Neural cell (in vitro differentiated cells): ENCODE measurements at regions not wholly inside any gene's neighbourhood (a gene's known extent, or its start where the extent isn't known, plus 50 kb on each side); places are given as distances from the start of the nearest gene placed in this dataset.

Experiments
- H2AFZ ChIP-seq: fragments of 200-600, 300-800 bp; sonication (generic), shearing (Covaris generic); 2 replicates; pipeline ENCODE4 v1.6.0; 2014; ENCODE audit warnings: low read depth, mild to moderate bottlenecking, antibody characterized with exemption, low read length, moderate library complexity
- H3F3A ChIP-seq: fragments of 200-600 bp; shearing (Covaris generic); 2 replicates; pipeline ENCODE4 v1.6.1; 2016; ENCODE audit warnings: mild to moderate bottlenecking, moderate library complexity, mixed read lengths, antibody characterized with exemption, low read length; ENCODE audit not compliant: insufficient read depth, poor library complexity, severe bottlenecking
- H3K27ac ChIP-seq: fragments of 200-600, 300-800 bp; sonication (generic), shearing (Covaris generic); 2 replicates; pipeline ENCODE4 v1.5.1; 2014; ENCODE audit warnings: mild to moderate bottlenecking, low read length, moderate library complexity
- H3K27me3 ChIP-seq: fragments of 300-800, 200-600 bp; sonication (generic), shearing (Covaris generic); 2 replicates; pipeline ENCODE4 v1.6.0; 2014; ENCODE audit warnings: mild to moderate bottlenecking, low read depth, low read length, moderate library complexity; ENCODE audit not compliant: insufficient read depth
- H3K36me3 ChIP-seq: fragments of 300-800, 200-600 bp; sonication (generic), shearing (Covaris generic); 2 replicates; pipeline ENCODE4 v1.5.1; 2014; ENCODE audit warnings: mild to moderate bottlenecking, antibody characterized with exemption, low read length, moderate library complexity; ENCODE audit not compliant: insufficient read depth
- H3K4me2 ChIP-seq: fragments of 300-800, 200-600 bp; sonication (generic), shearing (Covaris generic); 2 replicates; pipeline ENCODE4 v1.6.0; 2014; ENCODE audit warnings: mild to moderate bottlenecking, low read length
- H3K4me3 ChIP-seq: fragments of 300-800, 200-600 bp; sonication (generic), shearing (Covaris generic); 2 replicates; pipeline ENCODE4 v1.5.1; 2014; ENCODE audit warnings: mild to moderate bottlenecking, low read length, moderate library complexity
- H3K79me2 ChIP-seq: fragments of 200-600 bp; shearing (Covaris generic); replicated peaks from 2 replicates; pipeline ENCODE4 v1.6.0; 2014; ENCODE audit warnings: mild to moderate bottlenecking, low read length, moderate library complexity; ENCODE audit not compliant: insufficient read depth
- H3K9ac ChIP-seq: fragments of 300-800, 200-600 bp; sonication (generic), shearing (Covaris generic); 2 replicates; pipeline ENCODE4 v1.6.1; 2016; ENCODE audit warnings: mild to moderate bottlenecking, low read length, mixed read lengths
- H3K9me2 ChIP-seq: fragments of 200-600 bp; shearing (Covaris generic); 2 replicates; pipeline ENCODE4 v1.6.1; 2016; ENCODE audit warnings: mild to moderate bottlenecking, low read length, mixed read lengths; ENCODE audit not compliant: insufficient read depth
- H3K9me3 ChIP-seq: fragments of 200-600, 300-800 bp; sonication (generic), shearing (Covaris generic); 2 replicates; pipeline ENCODE4 v1.6.1; 2016; ENCODE audit warnings: mild to moderate bottlenecking, mixed run types, low read length, moderate library complexity, mixed read lengths
- H4K20me1 ChIP-seq: fragments of 200-600 bp; shearing (Covaris generic); 2 replicates; pipeline ENCODE4 v1.6.1; 2016; ENCODE audit warnings: mild to moderate bottlenecking, mixed run types; ENCODE audit not compliant: insufficient read depth
- EP300 ChIP-seq: fragments of 450-650 bp; conservative IDR thresholded peaks from 2 replicates; pipeline ENCODE4 v1.6.1; 2014; ENCODE audit warnings: antibody characterized with exemption, mild to moderate bottlenecking, moderate library complexity; ENCODE audit not compliant: poor library complexity, severe bottlenecking
- EZH2 ChIP-seq: fragments of 200-600, 300-800 bp; shearing (Covaris generic), sonication (generic); IDR thresholded peaks from 2 replicates; pipeline ENCODE4 v1.6.1; 2014; ENCODE audit warnings: antibody characterized with exemption, low read length, borderline replicate concordance, mild to moderate bottlenecking; ENCODE audit not compliant: insufficient read depth, poor library complexity, severe bottlenecking
- MXI1 ChIP-seq: fragments of 450-650 bp; conservative IDR thresholded peaks from 2 replicates; pipeline ENCODE4 v1.6.1; 2014; ENCODE audit warnings: antibody characterized with exemption, mild to moderate bottlenecking; ENCODE audit not compliant: poor library complexity, severe bottlenecking
- POLR2AphosphoS5 ChIP-seq: IDR thresholded peaks from 2 replicates; pipeline ENCODE4 v1.6.1; 2012
- RAD21 ChIP-seq: fragments of 450-650 bp; conservative IDR thresholded peaks from 2 replicates; pipeline ENCODE4 v1.6.1; 2014; ENCODE audit warnings: antibody characterized with exemption, mild to moderate bottlenecking, moderate library complexity
- SMC3 ChIP-seq: fragments of 450-650 bp; conservative IDR thresholded peaks from 2 replicates; pipeline ENCODE4 v1.6.1; 2014; ENCODE audit warnings: antibody characterized with exemption, mild to moderate bottlenecking, moderate library complexity; ENCODE audit not compliant: poor library complexity
- TAF1 ChIP-seq: IDR thresholded peaks from 2 replicates; pipeline ENCODE4 v1.6.1; 2012; ENCODE audit warnings: low read depth
- TF ChIP-seq, protein P1 (sequence below): IDR thresholded peaks from 2 replicates; pipeline ENCODE4 v1.6.1; 2012; ENCODE audit warnings: borderline replicate concordance
- TF ChIP-seq, protein P2 (sequence below): fragments of 450-650 bp; IDR thresholded peaks from 2 replicates; pipeline ENCODE4 v1.5.1; 2014; ENCODE audit warnings: antibody characterized with exemption, mild to moderate bottlenecking, moderate library complexity; ENCODE audit not compliant: poor library complexity, severe bottlenecking

DNA sequence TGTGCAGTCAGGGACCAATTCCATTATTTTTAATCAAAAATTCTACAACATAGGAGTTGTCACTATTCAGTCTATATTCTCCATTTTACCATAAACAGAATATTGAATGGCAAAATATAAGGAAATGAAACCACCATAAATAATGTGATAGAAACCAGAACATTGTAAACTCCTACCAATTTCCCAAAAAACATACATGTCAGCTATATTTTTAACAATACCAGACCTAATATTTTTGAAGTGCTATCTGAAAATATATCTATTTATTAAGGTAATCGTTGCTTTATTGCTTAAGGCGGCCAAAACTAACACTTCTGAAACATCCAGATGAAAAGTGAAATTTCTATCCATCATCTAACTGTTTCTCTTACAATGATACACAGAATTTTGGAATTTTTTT lies 123.0 kb upstream of the C11orf58 start:
- Histone ChIP-seq H3F3A (no peaks in the 10 kb centered on the region), H3K9ac (no peak overlapping the region), H3K9me3 (no peaks in the 10 kb centered on the region), H3K4me2 (no peak overlapping the region), H2AFZ (no peak overlapping the region), H3K27ac (no peak overlapping the region), H3K9me2 (no peaks in the 10 kb centered on the region), H3K4me3 (no peak overlapping the region), H4K20me1 (no peaks in the 10 kb centered on the region), H3K36me3 (no peaks in the 10 kb centered on the region), H3K27me3 (peaks cover 49% of the 10 kb centered on the region), H3K79me2 (no peaks in the 10 kb centered on the region)
- no peak for TF ChIP-seq RAD21
- no peak for TF ChIP-seq EZH2
- TF ChIP-seq, protein P1, sequence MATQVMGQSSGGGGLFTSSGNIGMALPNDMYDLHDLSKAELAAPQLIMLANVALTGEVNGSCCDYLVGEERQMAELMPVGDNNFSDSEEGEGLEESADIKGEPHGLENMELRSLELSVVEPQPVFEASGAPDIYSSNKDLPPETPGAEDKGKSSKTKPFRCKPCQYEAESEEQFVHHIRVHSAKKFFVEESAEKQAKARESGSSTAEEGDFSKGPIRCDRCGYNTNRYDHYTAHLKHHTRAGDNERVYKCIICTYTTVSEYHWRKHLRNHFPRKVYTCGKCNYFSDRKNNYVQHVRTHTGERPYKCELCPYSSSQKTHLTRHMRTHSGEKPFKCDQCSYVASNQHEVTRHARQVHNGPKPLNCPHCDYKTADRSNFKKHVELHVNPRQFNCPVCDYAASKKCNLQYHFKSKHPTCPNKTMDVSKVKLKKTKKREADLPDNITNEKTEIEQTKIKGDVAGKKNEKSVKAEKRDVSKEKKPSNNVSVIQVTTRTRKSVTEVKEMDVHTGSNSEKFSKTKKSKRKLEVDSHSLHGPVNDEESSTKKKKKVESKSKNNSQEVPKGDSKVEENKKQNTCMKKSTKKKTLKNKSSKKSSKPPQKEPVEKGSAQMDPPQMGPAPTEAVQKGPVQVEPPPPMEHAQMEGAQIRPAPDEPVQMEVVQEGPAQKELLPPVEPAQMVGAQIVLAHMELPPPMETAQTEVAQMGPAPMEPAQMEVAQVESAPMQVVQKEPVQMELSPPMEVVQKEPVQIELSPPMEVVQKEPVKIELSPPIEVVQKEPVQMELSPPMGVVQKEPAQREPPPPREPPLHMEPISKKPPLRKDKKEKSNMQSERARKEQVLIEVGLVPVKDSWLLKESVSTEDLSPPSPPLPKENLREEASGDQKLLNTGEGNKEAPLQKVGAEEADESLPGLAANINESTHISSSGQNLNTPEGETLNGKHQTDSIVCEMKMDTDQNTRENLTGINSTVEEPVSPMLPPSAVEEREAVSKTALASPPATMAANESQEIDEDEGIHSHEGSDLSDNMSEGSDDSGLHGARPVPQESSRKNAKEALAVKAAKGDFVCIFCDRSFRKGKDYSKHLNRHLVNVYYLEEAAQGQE = no peak
- no peak for TF ChIP-seq MXI1
- TF ChIP-seq TAF1 = no peak
- TF ChIP-seq, protein P2, sequence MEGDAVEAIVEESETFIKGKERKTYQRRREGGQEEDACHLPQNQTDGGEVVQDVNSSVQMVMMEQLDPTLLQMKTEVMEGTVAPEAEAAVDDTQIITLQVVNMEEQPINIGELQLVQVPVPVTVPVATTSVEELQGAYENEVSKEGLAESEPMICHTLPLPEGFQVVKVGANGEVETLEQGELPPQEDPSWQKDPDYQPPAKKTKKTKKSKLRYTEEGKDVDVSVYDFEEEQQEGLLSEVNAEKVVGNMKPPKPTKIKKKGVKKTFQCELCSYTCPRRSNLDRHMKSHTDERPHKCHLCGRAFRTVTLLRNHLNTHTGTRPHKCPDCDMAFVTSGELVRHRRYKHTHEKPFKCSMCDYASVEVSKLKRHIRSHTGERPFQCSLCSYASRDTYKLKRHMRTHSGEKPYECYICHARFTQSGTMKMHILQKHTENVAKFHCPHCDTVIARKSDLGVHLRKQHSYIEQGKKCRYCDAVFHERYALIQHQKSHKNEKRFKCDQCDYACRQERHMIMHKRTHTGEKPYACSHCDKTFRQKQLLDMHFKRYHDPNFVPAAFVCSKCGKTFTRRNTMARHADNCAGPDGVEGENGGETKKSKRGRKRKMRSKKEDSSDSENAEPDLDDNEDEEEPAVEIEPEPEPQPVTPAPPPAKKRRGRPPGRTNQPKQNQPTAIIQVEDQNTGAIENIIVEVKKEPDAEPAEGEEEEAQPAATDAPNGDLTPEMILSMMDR = no peak
- TF ChIP-seq EP300 = no peak
- no peak for TF ChIP-seq SMC3
- no peak for TF ChIP-seq POLR2AphosphoS5

DNA sequence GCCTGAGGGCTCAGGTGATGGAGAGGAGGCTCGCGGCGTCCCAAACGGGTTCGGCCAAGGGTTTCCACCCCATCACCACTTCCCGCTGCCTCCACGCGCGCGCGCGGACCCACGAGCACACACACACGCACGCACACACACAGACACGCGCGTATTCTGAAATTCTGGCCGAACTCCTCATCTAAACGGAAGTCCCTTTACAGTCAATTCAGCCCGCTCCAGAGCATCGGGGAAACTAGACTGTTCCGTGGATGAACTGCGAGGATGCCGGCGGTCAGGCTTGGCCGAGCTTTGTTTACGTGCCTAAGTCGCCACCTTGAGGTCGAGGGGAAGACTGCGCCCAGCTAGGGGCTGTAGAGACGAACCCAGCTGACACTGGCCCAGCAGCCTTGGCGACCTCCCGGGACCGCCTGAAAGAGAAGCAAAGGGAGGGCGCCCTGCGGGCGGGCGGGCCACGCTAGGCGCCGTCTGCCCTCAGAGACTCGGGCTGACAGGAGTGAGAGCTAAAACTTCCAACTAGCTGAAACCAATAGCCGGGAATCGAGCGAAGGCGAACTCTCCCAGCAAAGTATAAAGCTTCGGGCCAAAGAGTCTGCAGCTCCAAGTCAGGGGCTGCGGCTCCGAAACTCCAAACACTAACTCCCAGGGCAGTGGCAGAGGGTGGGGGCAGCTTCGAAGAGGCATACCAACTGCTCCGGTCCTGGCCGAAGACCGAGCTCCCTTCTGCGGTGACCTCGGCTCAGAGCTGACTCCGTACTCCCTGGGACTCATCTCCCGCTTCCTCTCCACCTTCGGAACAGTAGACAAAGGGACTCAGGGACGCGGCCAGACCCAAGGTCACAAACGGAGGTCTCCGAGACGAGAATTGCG lies 124.7 kb upstream of the C11orf58 start:
- Histone ChIP-seq H3K27me3 (peaks cover 66% of the 10 kb centered on the region), H3K4me3 (peak overlapping the region; percentile 84), H3F3A (no peaks in the 10 kb centered on the region), H2AFZ (peak overlapping the region; percentile 37), H3K9ac (peak overlapping the region; percentile 49), H3K4me2 (peak overlapping the region; percentile 88), H3K27ac (no peak overlapping the region), H3K9me3 (no peaks in the 10 kb centered on the region), H3K36me3 (no peaks in the 10 kb centered on the region), H3K9me2 (no peaks in the 10 kb centered on the region), H4K20me1 (no peaks in the 10 kb centered on the region), H3K79me2 (peaks cover 3% of the 10 kb centered on the region)
- TF ChIP-seq MXI1 (peak; percentile 65), EZH2 (no peak), EP300 (no peak), TAF1 (no peak), POLR2AphosphoS5 (no peak), SMC3 (peak; percentile 95), RAD21 (peak; percentile 97)
- TF ChIP-seq, protein P1 = no peak
- TF ChIP-seq, protein P2 = peak; percentile 97
